ENCODE measurements at regions not wholly inside any gene's neighbourhood (a gene's known extent, or its start where the extent isn't known, plus 50 kb on each side); places are given as distances from the start of the nearest gene placed in this dataset.

- TF ChIP-seq CTCF (IDR thresholded peaks at IDR 0.05; ENCODE audit: insufficient read depth, low read depth, low read length, missing control alignments), result no peak
- DNase-seq (ENCODE audit: low read depth), result peak; percentile 77
These were observed 53.4 kb downstream of the RGS2 start for GRCh38 chr1:192862271-192862670.

GRCh38 chr1:192866241-192866868, 57.5 kb downstream of the RGS2 start:
- TF ChIP-seq CTCF (IDR thresholded peaks at IDR 0.05; ENCODE audit: insufficient read depth, low read depth, low read length, missing control alignments), result no peak
- DNase-seq (ENCODE audit: low read depth), result no peak

More at GRCh38 chr1:192862271-192862670, 53.4 kb downstream of the RGS2 start:
- no peak overlapping the region for H3K4me3 ChIP-seq (ENCODE audit: low read length)

GRCh38 chr1:192867180-192867579, 58.3 kb downstream of the RGS2 start:
- H3K4me3 ChIP-seq (ENCODE audit: low read length), result no peak overlapping the region
- no peak for TF ChIP-seq CTCF (IDR thresholded peaks at IDR 0.05; ENCODE audit: insufficient read depth, low read depth, low read length, missing control alignments)

More at GRCh38 chr1:192866241-192866868, 57.5 kb downstream of the RGS2 start:
- H3K4me3 ChIP-seq (ENCODE audit: low read length), result no peak overlapping the region

GRCh38 chr1:192869308-192869940, 60.6 kb downstream of the RGS2 start:
- no peak for DNase-seq (ENCODE audit: low read depth)
- TF ChIP-seq CTCF (IDR thresholded peaks at IDR 0.05; ENCODE audit: insufficient read depth, low read depth, low read length, missing control alignments), result no peak
- H3K4me3 ChIP-seq (ENCODE audit: low read length), result no peak overlapping the region

More at GRCh38 chr1:192867180-192867579, 58.3 kb downstream of the RGS2 start:
- DNase-seq (ENCODE audit: low read depth), result no peak

- no peak overlapping the region for H3K4me3 ChIP-seq (ENCODE audit: low read length)
- no peak for DNase-seq (ENCODE audit: low read depth)
- no peak for TF ChIP-seq CTCF (IDR thresholded peaks at IDR 0.05; ENCODE audit: insufficient read depth, low read depth, low read length, missing control alignments)
These were observed 63.2 kb downstream of the RGS2 start for GRCh38 chr1:192872010-192872409.

GRCh38 chr1:192873836-192874235, 65.0 kb downstream of the RGS2 start:
- DNase-seq (ENCODE audit: low read depth), result no peak
- H3K4me3 ChIP-seq (ENCODE audit: low read length), result no peak overlapping the region

More at GRCh38 chr1:192873836-192874235, 65.0 kb downstream of the RGS2 start:
- TF ChIP-seq CTCF (IDR thresholded peaks at IDR 0.05; ENCODE audit: insufficient read depth, low read depth, low read length, missing control alignments), result no peak
